GM12875 (cell line): ENCODE measurements at regions not wholly inside any gene's neighbourhood (a gene's known extent, or its start where the extent isn't known, plus 50 kb on each side); places are given as distances from the start of the nearest gene placed in this dataset.

Experiments
- H3K4me3 ChIP-seq: one replicate; pipeline ENCODE4 v1.5.1; 2011; ENCODE audit warnings: low read depth, low read length, control low read depth
- CTCF ChIP-seq: IDR thresholded peaks from 2 replicates; pipeline ENCODE4 v1.5.1; 2011; ENCODE audit warnings: low read depth, mild to moderate bottlenecking, control low read depth, inconsistent platforms, low read length, moderate library complexity, borderline replicate concordance; ENCODE audit not compliant: insufficient read depth

GRCh38 chr3:30486368-30486767, 120.0 kb upstream of the TGFBR2 start:
- TF ChIP-seq CTCF = no peak
- no peak overlapping the region for H3K4me3 ChIP-seq

- H3K4me3 ChIP-seq = no peak overlapping the region
- no peak for TF ChIP-seq CTCF
Observed at GRCh38 chr3:30488070-30488756, 118.2 kb upstream of the TGFBR2 start.

GRCh38 chr3:30492322-30493192, 113.8 kb upstream of the TGFBR2 start:
- H3K4me3 ChIP-seq = no peak overlapping the region
- TF ChIP-seq CTCF = no peak

- no peak for TF ChIP-seq CTCF
- no peak overlapping the region for H3K4me3 ChIP-seq
Observed at GRCh38 chr3:30493911-30494311, 112.5 kb upstream of the TGFBR2 start.

GRCh38 chr3:30495172-30496065, 111.0 kb upstream of the TGFBR2 start:
- no peak for TF ChIP-seq CTCF
- no peak overlapping the region for H3K4me3 ChIP-seq

- no peak for TF ChIP-seq CTCF
- no peak overlapping the region for H3K4me3 ChIP-seq
Observed at GRCh38 chr3:30496066-30496966, 110.1 kb upstream of the TGFBR2 start.
